ENCODE measurements at regions not wholly inside any gene's neighbourhood (a gene's known extent, or its start where the extent isn't known, plus 50 kb on each side); places are given as distances from the start of the nearest gene placed in this dataset.

- no peak for TF ChIP-seq OSR1 (CRISPR knock-in tag; IDR thresholded peaks at IDR 0.05)
- no peak for TF ChIP-seq CSDC2 (CRISPR knock-in tag; IDR thresholded peaks at IDR 0.05)
- no peak for TF ChIP-seq ARNTL (CRISPR knock-in tag; IDR thresholded peaks at IDR 0.05; ENCODE audit: borderline replicate concordance, low read depth)
- no peak for TF ChIP-seq ZC3H10 (CRISPR knock-in tag; IDR thresholded peaks at IDR 0.05)
- no peak for TF ChIP-seq PATZ1 (CRISPR knock-in tag; IDR thresholded peaks at IDR 0.05; ENCODE audit: borderline replicate concordance)
- TF ChIP-seq GLIS3 (CRISPR knock-in tag; IDR thresholded peaks at IDR 0.05) = no peak
- TF ChIP-seq ZNF565 (CRISPR knock-in tag; conservative IDR thresholded peaks at IDR 0.05; ENCODE audit: low read depth) = no peak
- TF ChIP-seq SNAI2 (CRISPR knock-in tag; IDR thresholded peaks at IDR 0.05) = no peak
- TF ChIP-seq RARB (CRISPR knock-in tag; IDR thresholded peaks at IDR 0.05) = no peak
- no peak for TF ChIP-seq BACH2 (CRISPR knock-in tag; IDR thresholded peaks at IDR 0.05; ENCODE audit: borderline replicate concordance)
- no peak for TF ChIP-seq CREB5 (CRISPR knock-in tag; IDR thresholded peaks at IDR 0.05; ENCODE audit: low read depth)
- no peak for TF ChIP-seq CSRNP3 (CRISPR knock-in tag; IDR thresholded peaks at IDR 0.05)
- no peak for TF ChIP-seq ZFP3 (CRISPR knock-in tag; IDR thresholded peaks at IDR 0.05)
- TF ChIP-seq TOX (CRISPR knock-in tag; IDR thresholded peaks at IDR 0.05; ENCODE audit: borderline replicate concordance) = no peak
Measured at GRCh38 chr1:116825207-116825719, 71.0 kb downstream of the CD2 start.
